IMR-90 (cell line): ENCODE measurements at regions not wholly inside any gene's neighbourhood (a gene's known extent, or its start where the extent isn't known, plus 50 kb on each side); places are given as distances from the start of the nearest gene placed in this dataset.

Experiments used
- ATAC-seq: fragments of 200-7000 bp; cut with Tn5 transposase; 2 replicates; pipeline ENCODE4 v1.9.1; 2020; ENCODE audit warnings: low read depth, mild to moderate bottlenecking, moderate library complexity
- BruUV-seq: library from RNA; stranded (reverse); fragments of 400-500 nt; replicated peaks from 2 replicates; lab custom pipeline; 2021; lab: Mats Ljungman, UMichigan
- CTCF ChIA-PET: fragments of 300-600 bp; formaldehyde crosslinking; extraction: SDS; loops from one replicate; lab custom pipeline; 2021; ENCODE audit warnings: antibody characterized with exemption; lab: Yijun Ruan, JAX
- POLR2A ChIA-PET: fragments of 300-600 bp; sonication (Branson Sonifier 250); formaldehyde crosslinking; loops from one replicate; lab custom pipeline; 2022; ENCODE audit warnings: antibody characterized with exemption; ENCODE audit not compliant: unreplicated experiment; lab: Charles Lee
- DNase-seq: peaks from one replicate; pipeline ENCODE4 v3.0.0; 2013
- H2AFZ ChIP-seq: replicated peaks from 2 replicates; pipeline ENCODE3; 2013; ENCODE audit warnings: low read length, mild to moderate bottlenecking; ENCODE audit not compliant: poor library complexity
- H2AK5ac ChIP-seq: 2 replicates; pipeline ENCODE4 v1.6.1; 2013; ENCODE audit warnings: low read depth, low read length, inconsistent platforms
- H2AK9ac ChIP-seq: replicated peaks from 2 replicates; pipeline ENCODE3; 2013; ENCODE audit warnings: mild to moderate bottlenecking, low read depth, low read length, moderate library complexity; ENCODE audit not compliant: poor library complexity
- H2BK120ac ChIP-seq: 2 replicates; pipeline ENCODE4 v1.6.1; 2013; ENCODE audit warnings: low read depth, low read length, inconsistent platforms
- H2BK15ac ChIP-seq: 3 replicates; pipeline ENCODE4 v1.6.1; 2013; ENCODE audit warnings: low read depth, low read length, inconsistent platforms
- H2BK20ac ChIP-seq: 2 replicates; pipeline ENCODE4 v1.6.1; 2013; ENCODE audit warnings: low read depth, mild to moderate bottlenecking, inconsistent platforms, low read length, moderate library complexity
- H2BK5ac ChIP-seq: 2 replicates; pipeline ENCODE4 v1.6.1; 2013; ENCODE audit warnings: mild to moderate bottlenecking, low read depth, low read length, inconsistent platforms; ENCODE audit not compliant: poor library complexity, severe bottlenecking
- H3K14ac ChIP-seq: replicated peaks from 2 replicates; pipeline ENCODE4 v1.6.1; 2013; ENCODE audit warnings: low read depth, low read length, inconsistent platforms
- H3K18ac ChIP-seq: 2 replicates; pipeline ENCODE4 v1.6.1; 2013; ENCODE audit warnings: low read depth, low read length, control low read depth
- H3K23ac ChIP-seq: 2 replicates; pipeline ENCODE4 v1.6.1; 2013; ENCODE audit warnings: low read depth, low read length, inconsistent platforms
- H3K27ac ChIP-seq: 2 replicates; pipeline ENCODE4 v1.5.1; 2013; ENCODE audit warnings: mild to moderate bottlenecking, control low read depth, low read length; ENCODE audit not compliant: insufficient read depth
- H3K27me3 ChIP-seq: 2 replicates; pipeline ENCODE4 v1.6.1; 2013; ENCODE audit warnings: low read length; ENCODE audit not compliant: control insufficient read depth, insufficient read depth
- H3K36me3 ChIP-seq: 2 replicates; pipeline ENCODE4 v1.6.1; 2013; ENCODE audit warnings: low read length, mixed read lengths; ENCODE audit not compliant: control insufficient read depth, insufficient read depth
- H3K4ac ChIP-seq: 2 replicates; pipeline ENCODE4 v1.6.1; 2013; ENCODE audit warnings: low read depth, low read length, inconsistent platforms
- H3K4me1 ChIP-seq: 2 replicates; pipeline ENCODE4 v1.6.1; 2013; ENCODE audit warnings: low read length, mixed read lengths; ENCODE audit not compliant: control insufficient read depth, insufficient read depth
- H3K4me2 ChIP-seq: 2 replicates; pipeline ENCODE4 v1.6.1; 2013; ENCODE audit warnings: low read depth, mild to moderate bottlenecking, control low read depth, low read length, moderate library complexity
- H3K4me3 ChIP-seq: 2 replicates; pipeline ENCODE4 v1.5.1; 2013; ENCODE audit warnings: low read depth, mild to moderate bottlenecking, control low read depth, low read length, moderate library complexity; ENCODE audit not compliant: insufficient read depth
- H3K56ac ChIP-seq: 2 replicates; pipeline ENCODE4 v1.6.1; 2013; ENCODE audit warnings: low read length, inconsistent platforms; ENCODE audit not compliant: insufficient read depth; ENCODE audit errors: extremely low read depth
- H3K79me1 ChIP-seq, 2 experiments: 2 replicates each; pipeline ENCODE4 v1.6.1; 2013; ENCODE audit warnings: low read length in 2 of 2, inconsistent platforms in 1 of 2, low read depth in 1 of 2
- H3K9ac ChIP-seq: 2 replicates; pipeline ENCODE4 v1.6.1; 2013; ENCODE audit warnings: low read depth, low read length, control low read depth
- H3K9me1 ChIP-seq: 2 replicates; pipeline ENCODE4 v1.6.1; 2013; ENCODE audit warnings: low read length, inconsistent platforms; ENCODE audit not compliant: insufficient read depth
- H3K9me3 ChIP-seq: 2 replicates; pipeline ENCODE4 v1.6.1; 2013; ENCODE audit warnings: low read length; ENCODE audit not compliant: control insufficient read depth, insufficient read depth
- H4K20me1 ChIP-seq: 2 replicates; pipeline ENCODE4 v1.6.1; 2013; ENCODE audit warnings: low read length, inconsistent platforms; ENCODE audit not compliant: insufficient read depth
- H4K5ac ChIP-seq: 2 replicates; pipeline ENCODE4 v1.6.1; 2013; ENCODE audit warnings: mild to moderate bottlenecking, low read depth, low read length, control low read depth
- H4K8ac ChIP-seq, 2 experiments: 2 replicates each; pipeline ENCODE4 v1.6.1; 2013; ENCODE audit warnings: low read depth in 2 of 2, low read length in 2 of 2, control low read depth in 1 of 2, inconsistent platforms in 1 of 2
- H4K91ac ChIP-seq: 2 replicates; pipeline ENCODE4 v1.6.1; 2013; ENCODE audit warnings: low read depth, low read length, inconsistent platforms; ENCODE audit not compliant: insufficient read depth
- CEBPB ChIP-seq: IDR thresholded peaks from 2 replicates; pipeline ENCODE4 v1.6.1; 2012; ENCODE audit warnings: low read depth, low read length, improper control_type of control experiment
- FOS ChIP-seq: fragments of 150-350 bp; IDR thresholded peaks from 2 replicates; pipeline ENCODE4 v1.6.1; 2016; ENCODE audit warnings: low read depth, low read length
- MAFK ChIP-seq: IDR thresholded peaks from 2 replicates; pipeline ENCODE4 v1.6.1; 2012; ENCODE audit warnings: low read depth, low read length, improper control_type of control experiment
- MAZ ChIP-seq: IDR thresholded peaks from 2 replicates; pipeline ENCODE4 v1.6.1; 2012; ENCODE audit warnings: low read depth, mild to moderate bottlenecking, low read length, improper control_type of control experiment, moderate library complexity, borderline replicate concordance
- RCOR1 ChIP-seq: IDR thresholded peaks from 2 replicates; pipeline ENCODE4 v1.6.1; 2012; ENCODE audit warnings: mild to moderate bottlenecking, low read length, improper control_type of control experiment; ENCODE audit not compliant: insufficient replicate concordance
- dilution Hi-C: fragments of 300-500 bp; cut with HindIII; formaldehyde crosslinking; loops from one replicate; pipeline ENCODE4 v1.14.3; 2018; ENCODE audit warnings: low sequenced_read_pairs; ENCODE audit not compliant: unreplicated experiment
- in situ Hi-C: fragments of 300-500 bp; cut with MboI; formaldehyde crosslinking; loops from 3 replicates; pipeline ENCODE4 v1.14.3; 2019; ENCODE audit warnings: low sequenced_read_pairs, inconsistent platforms, mixed read lengths
- intact Hi-C: fragments of 100-400 bp; cut with micrococcal nuclease; formaldehyde crosslinking; loops from 2 replicates; pipeline ENCODE4 v1.10.0; 2022
- TF ChIP-seq, protein P1 (sequence below): fragments of 150-350 bp; IDR thresholded peaks from 2 replicates; pipeline ENCODE4 v1.6.1; 2016; ENCODE audit warnings: low read depth, mild to moderate bottlenecking, low read length, moderate library complexity, borderline replicate concordance

DNA sequence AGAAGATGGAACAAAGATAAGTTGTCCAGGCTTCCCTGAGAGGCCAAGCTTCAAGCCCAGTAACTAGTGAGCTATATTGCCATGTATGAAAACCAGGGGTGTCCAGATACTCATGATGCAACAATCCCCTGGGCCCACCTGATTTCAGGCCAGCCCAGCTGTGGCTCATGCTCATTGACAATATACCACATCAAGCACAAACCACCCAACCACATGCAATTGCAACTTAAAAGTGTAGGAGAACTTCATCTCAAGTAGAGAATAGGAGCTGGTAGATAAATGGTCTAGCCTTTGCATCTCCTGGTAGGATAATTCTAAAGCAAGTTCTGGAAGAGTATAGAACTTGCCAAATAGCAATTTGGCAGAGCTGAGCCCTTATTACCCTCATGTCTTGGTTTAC lies 561.3 kb downstream of the IGSF11 start:
- Histone ChIP-seq H3K27ac (no peak overlapping the region), H3K23ac (no peak overlapping the region), H2BK120ac (no peak overlapping the region), H3K4me2 (no peak overlapping the region), H3K27me3 (no peaks in the 10 kb centered on the region), H3K4me3 (no peak overlapping the region), H4K20me1 (no peaks in the 10 kb centered on the region), H4K5ac (no peak overlapping the region), H3K9me1 (no peaks in the 10 kb centered on the region), H3K9ac (no peak overlapping the region), H3K9me3 (peaks cover 3% of the 10 kb centered on the region; the same call in 1 of the 2 replicates), H2BK5ac (no peak overlapping the region), H2BK20ac (no peak overlapping the region), H3K79me1 (no peaks in the 10 kb centered on the region), H4K91ac (no peak overlapping the region), H3K56ac (no peak overlapping the region), H3K4ac (no peak overlapping the region), H3K14ac (no peak overlapping the region), H2AK5ac (no peak overlapping the region), H3K18ac (no peak overlapping the region), H2BK15ac (no peak overlapping the region), H3K36me3 (no peaks in the 10 kb centered on the region), H2AFZ (no peak overlapping the region), H2AK9ac (no peak overlapping the region), H3K4me1 (no peaks in the 10 kb centered on the region), H4K8ac (no peak overlapping the region)
- dilution Hi-C loops, result no loop called here
- intact Hi-C loops, result no loop called here
- ATAC-seq (no peak), DNase-seq (no peak)
- ChIA-PET CTCF (no interaction called here), POLR2A (no interaction called here)
- in situ Hi-C loops, result no loop called here
- no TSS peak for BruUV-seq
- TF ChIP-seq RCOR1 (no peak), MAZ (no peak), FOS (no peak), MAFK (no peak), CEBPB (no peak)
- TF ChIP-seq, protein P1, sequence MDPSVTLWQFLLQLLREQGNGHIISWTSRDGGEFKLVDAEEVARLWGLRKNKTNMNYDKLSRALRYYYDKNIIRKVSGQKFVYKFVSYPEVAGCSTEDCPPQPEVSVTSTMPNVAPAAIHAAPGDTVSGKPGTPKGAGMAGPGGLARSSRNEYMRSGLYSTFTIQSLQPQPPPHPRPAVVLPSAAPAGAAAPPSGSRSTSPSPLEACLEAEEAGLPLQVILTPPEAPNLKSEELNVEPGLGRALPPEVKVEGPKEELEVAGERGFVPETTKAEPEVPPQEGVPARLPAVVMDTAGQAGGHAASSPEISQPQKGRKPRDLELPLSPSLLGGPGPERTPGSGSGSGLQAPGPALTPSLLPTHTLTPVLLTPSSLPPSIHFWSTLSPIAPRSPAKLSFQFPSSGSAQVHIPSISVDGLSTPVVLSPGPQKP, result no peak
